Neural cell (in vitro differentiated cells): ENCODE measurements at regions not wholly inside any gene's neighbourhood (a gene's known extent, or its start where the extent isn't known, plus 50 kb on each side); places are given as distances from the start of the nearest gene placed in this dataset.

Source experiments
- EZH2 ChIP-seq: fragments of 200-600, 300-800 bp; shearing (Covaris generic), sonication (generic); IDR thresholded peaks from 2 replicates; pipeline ENCODE4 v1.6.1; 2014; ENCODE audit warnings: antibody characterized with exemption, low read length, borderline replicate concordance, mild to moderate bottlenecking; ENCODE audit not compliant: insufficient read depth, poor library complexity, severe bottlenecking
- TF ChIP-seq, protein P1 (sequence below): fragments of 450-650 bp; IDR thresholded peaks from 2 replicates; pipeline ENCODE4 v1.5.1; 2014; ENCODE audit warnings: antibody characterized with exemption, mild to moderate bottlenecking, moderate library complexity; ENCODE audit not compliant: poor library complexity, severe bottlenecking

DNA sequence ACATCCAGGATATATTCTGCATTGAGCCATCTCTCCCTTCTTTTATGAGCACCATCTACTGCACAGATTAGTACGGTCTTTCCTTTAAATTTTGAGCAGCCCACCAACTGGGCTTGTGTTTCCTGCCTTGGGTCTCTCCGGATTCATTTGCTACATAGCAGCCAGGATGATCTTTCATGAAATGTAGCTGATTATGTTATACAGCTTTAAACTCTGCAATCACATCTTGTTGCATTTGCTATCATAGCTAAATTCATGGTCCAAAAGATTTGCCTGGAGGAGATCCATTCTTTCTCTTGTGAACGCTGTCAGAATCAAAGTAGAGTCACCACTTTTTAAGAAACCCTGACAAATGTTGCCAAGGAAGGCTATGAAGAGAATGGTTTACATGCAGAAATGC lies 215.1 kb upstream of the LRRTM4 start:
- no peak for TF ChIP-seq EZH2
- TF ChIP-seq, protein P1, sequence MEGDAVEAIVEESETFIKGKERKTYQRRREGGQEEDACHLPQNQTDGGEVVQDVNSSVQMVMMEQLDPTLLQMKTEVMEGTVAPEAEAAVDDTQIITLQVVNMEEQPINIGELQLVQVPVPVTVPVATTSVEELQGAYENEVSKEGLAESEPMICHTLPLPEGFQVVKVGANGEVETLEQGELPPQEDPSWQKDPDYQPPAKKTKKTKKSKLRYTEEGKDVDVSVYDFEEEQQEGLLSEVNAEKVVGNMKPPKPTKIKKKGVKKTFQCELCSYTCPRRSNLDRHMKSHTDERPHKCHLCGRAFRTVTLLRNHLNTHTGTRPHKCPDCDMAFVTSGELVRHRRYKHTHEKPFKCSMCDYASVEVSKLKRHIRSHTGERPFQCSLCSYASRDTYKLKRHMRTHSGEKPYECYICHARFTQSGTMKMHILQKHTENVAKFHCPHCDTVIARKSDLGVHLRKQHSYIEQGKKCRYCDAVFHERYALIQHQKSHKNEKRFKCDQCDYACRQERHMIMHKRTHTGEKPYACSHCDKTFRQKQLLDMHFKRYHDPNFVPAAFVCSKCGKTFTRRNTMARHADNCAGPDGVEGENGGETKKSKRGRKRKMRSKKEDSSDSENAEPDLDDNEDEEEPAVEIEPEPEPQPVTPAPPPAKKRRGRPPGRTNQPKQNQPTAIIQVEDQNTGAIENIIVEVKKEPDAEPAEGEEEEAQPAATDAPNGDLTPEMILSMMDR: no peak
